Erythroblast (primary cell): ENCODE measurements at regions not wholly inside any gene's neighbourhood (a gene's known extent, or its start where the extent isn't known, plus 50 kb on each side); places are given as distances from the start of the nearest gene placed in this dataset.

Source experiments
- GATA1 ChIP-seq: IDR thresholded peaks from 2 replicates; pipeline ENCODE4 v1.6.1; 2011; ENCODE audit warnings: low read depth, mild to moderate bottlenecking, control low read depth, low read length, moderate library complexity
- POLR2A ChIP-seq: IDR thresholded peaks from 2 replicates; pipeline ENCODE4 v1.6.1; 2011; ENCODE audit warnings: mild to moderate bottlenecking, low read length

DNA sequence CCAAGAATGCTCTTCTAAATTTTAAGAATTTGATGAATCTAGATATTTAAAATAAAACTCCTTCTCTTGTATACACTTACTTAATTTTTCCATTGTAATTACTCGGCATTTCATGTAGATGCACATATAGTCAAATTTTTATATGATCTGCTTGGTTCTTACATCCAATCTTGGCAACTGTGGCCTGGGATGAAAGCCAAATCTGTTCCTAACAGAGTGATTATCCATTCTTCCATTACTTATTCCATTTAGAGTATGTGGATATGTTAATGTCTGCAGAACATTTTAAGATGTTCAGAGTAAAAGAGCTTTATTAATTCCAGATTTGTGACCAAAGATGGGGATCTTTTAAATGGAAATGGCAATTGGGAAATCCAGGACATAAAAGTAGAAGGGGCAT, 144.1 kb upstream of the PDE7B start:
- TF ChIP-seq POLR2A, result no peak
- TF ChIP-seq GATA1, result no peak
